ENCODE measurements at regions not wholly inside any gene's neighbourhood (a gene's known extent, or its start where the extent isn't known, plus 50 kb on each side); places are given as distances from the start of the nearest gene placed in this dataset.

- intact Hi-C loops (cut with DNase I; ENCODE audit: low total_unique reads) = no loop called here
- TF ChIP-seq CTCF (IDR thresholded peaks at IDR 0.05) = no peak
- TF ChIP-seq POLR2A (IDR thresholded peaks at IDR 0.05) = no peak
- DNase-seq (ENCODE audit: low spot score in 2 of 2) = no peak
- H3K4me3 ChIP-seq (ENCODE audit: low read depth, poor library complexity, severe bottlenecking) = no peak overlapping the region
- 52 to 71% methylated on average over 2 of the region's 2 CpGs for WGBS, 2 donors
These were observed 50.8 kb upstream of the EDNRA start for GRCh38 chr4:147430111-147430510.

MicroRNAs encoded in the stretch of these regions (microRNA counts, 767-probe panel; counts per million panel counts)
- microRNA hsa-miR-548g-3p = 0 to 358 counts per million in 2 donors

Small RNAs in the stretch of these regions (microRNA-seq; reads per million reads assigned to microRNA genes)
- gene MIR548G (ENCODE audit: borderline number of aligned reads in 1 of 2, borderline replicate concordance in 2 of 2) = 0 reads per million in 2 donors
